Stimulated activated memory B cell treated with anti-CD40 and anti-IgM and Interleukin-4, amounts not matched to agents 10 μg/mL and 1 μg/mL and 100 μg/mL, for 72 hours (primary cell): ENCODE measurements at regions not wholly inside any gene's neighbourhood (a gene's known extent, or its start where the extent isn't known, plus 50 kb on each side); places are given as distances from the start of the nearest gene placed in this dataset.
"Not testable (repeated sequence)": the region's sequence is repeated elsewhere in the genome, so short reads cannot be mapped to it uniquely, and the experiment has no call there.

ENCODE experiments used
- ATAC-seq: fragments of 150-1000 bp; cut with Tn5 transposase; 2 replicates; pipeline ENCODE4 v1.10.0; 2021
- H3K27ac Mint-ChIP-seq: one replicate; pipeline ENCODE4 v1.8.0; 2022; ENCODE audit warnings: mild to moderate bottlenecking, mixed read lengths
- H3K27me3 Mint-ChIP-seq: one replicate; pipeline ENCODE4 v1.8.0; 2022; ENCODE audit warnings: mixed read lengths
- H3K36me3 Mint-ChIP-seq: one replicate; pipeline ENCODE4 v1.8.0; 2022; ENCODE audit warnings: mixed read lengths
- H3K4me1 Mint-ChIP-seq: one replicate; pipeline ENCODE4 v1.8.0; 2022; ENCODE audit warnings: mixed read lengths
- H3K4me3 Mint-ChIP-seq: one replicate; pipeline ENCODE4 v1.8.0; 2022; ENCODE audit warnings: mild to moderate bottlenecking, moderate library complexity, mixed read lengths
- H3K9me3 Mint-ChIP-seq: one replicate; pipeline ENCODE4 v1.8.0; 2022; ENCODE audit warnings: mixed read lengths

GRCh38 chrX:123083924-123084323 lies 100.2 kb upstream of the GRIA3 start:
- Mint-ChIP-seq H3K9me3 (no peaks in the 10 kb centered on the region), H3K4me1 (no peaks in the 10 kb centered on the region), H3K36me3 (no peaks in the 10 kb centered on the region), H3K27ac (no peak overlapping the region), H3K4me3 (no peak overlapping the region), H3K27me3 (no peaks in the 10 kb centered on the region)
- no peak for ATAC-seq

GRCh38 chrX:123084797-123085196 lies 99.3 kb upstream of the GRIA3 start:
- H3K4me3 Mint-ChIP-seq, result no peak overlapping the region
- no peaks in the 10 kb centered on the region for H3K9me3 Mint-ChIP-seq
- H3K27ac Mint-ChIP-seq, result no peak overlapping the region
- no peaks in the 10 kb centered on the region for H3K4me1 Mint-ChIP-seq
- no peaks in the 10 kb centered on the region for H3K27me3 Mint-ChIP-seq
- H3K36me3 Mint-ChIP-seq, result no peaks in the 10 kb centered on the region
- no peak for ATAC-seq

GRCh38 chrX:123085311-123085940 lies 98.7 kb upstream of the GRIA3 start:
- no peaks in the 10 kb centered on the region for H3K36me3 Mint-ChIP-seq
- H3K27ac Mint-ChIP-seq, result no peak overlapping the region
- H3K9me3 Mint-ChIP-seq, result no peaks in the 10 kb centered on the region
- H3K27me3 Mint-ChIP-seq, result no peaks in the 10 kb centered on the region
- no peak for ATAC-seq
- H3K4me1 Mint-ChIP-seq, result no peaks in the 10 kb centered on the region
- no peak overlapping the region for H3K4me3 Mint-ChIP-seq

GRCh38 chrX:123086768-123087167 lies 97.3 kb upstream of the GRIA3 start:
- no peak overlapping the region for H3K4me3 Mint-ChIP-seq
- H3K27me3 Mint-ChIP-seq, result no peaks in the 10 kb centered on the region
- H3K4me1 Mint-ChIP-seq, result no peaks in the 10 kb centered on the region
- ATAC-seq, result no peak
- no peaks in the 10 kb centered on the region for H3K9me3 Mint-ChIP-seq
- no peaks in the 10 kb centered on the region for H3K36me3 Mint-ChIP-seq
- H3K27ac Mint-ChIP-seq, result no peak overlapping the region

- no peak for ATAC-seq
- H3K4me3 Mint-ChIP-seq, result no peak overlapping the region
- H3K27me3 Mint-ChIP-seq, result no peaks in the 10 kb centered on the region
- no peaks in the 10 kb centered on the region for H3K9me3 Mint-ChIP-seq
- no peaks in the 10 kb centered on the region for H3K4me1 Mint-ChIP-seq
- H3K27ac Mint-ChIP-seq, result no peak overlapping the region
- no peaks in the 10 kb centered on the region for H3K36me3 Mint-ChIP-seq
These were observed 96.8 kb upstream of the GRIA3 start for GRCh38 chrX:123087326-123087725.

- Mint-ChIP-seq H3K27me3 (no peaks in the 10 kb centered on the region), H3K27ac (no peak overlapping the region), H3K9me3 (no peaks in the 10 kb centered on the region), H3K4me1 (no peaks in the 10 kb centered on the region), H3K4me3 (no peak overlapping the region), H3K36me3 (no peaks in the 10 kb centered on the region)
- ATAC-seq, result no peak
These were observed 95.7 kb upstream of the GRIA3 start for GRCh38 chrX:123088331-123088730.

- H3K9me3 Mint-ChIP-seq, result no peaks in the 10 kb centered on the region
- ATAC-seq, result no peak
- no peak overlapping the region for H3K27ac Mint-ChIP-seq
- H3K4me1 Mint-ChIP-seq, result no peaks in the 10 kb centered on the region
- H3K4me3 Mint-ChIP-seq, result no peak overlapping the region
- no peaks in the 10 kb centered on the region for H3K27me3 Mint-ChIP-seq
- no peaks in the 10 kb centered on the region for H3K36me3 Mint-ChIP-seq
These were observed 95.1 kb upstream of the GRIA3 start for GRCh38 chrX:123088930-123089329.

- Mint-ChIP-seq H3K36me3 (no peaks in the 10 kb centered on the region), H3K27ac (no peak overlapping the region), H3K4me1 (no peaks in the 10 kb centered on the region), H3K27me3 (no peaks in the 10 kb centered on the region), H3K4me3 (no peak overlapping the region), H3K9me3 (no peaks in the 10 kb centered on the region)
- ATAC-seq, result no peak
These were observed 90.3 kb upstream of the GRIA3 start for GRCh38 chrX:123093792-123094191.

GRCh38 chrX:123108513-123109427 lies 75.3 kb upstream of the GRIA3 start:
- ATAC-seq, result no peak
- Mint-ChIP-seq H3K27ac (no peak overlapping the region), H3K4me3 (no peak overlapping the region), H3K9me3 (peaks cover 2% of the 10 kb centered on the region), H3K36me3 (no peaks in the 10 kb centered on the region), H3K4me1 (no peaks in the 10 kb centered on the region), H3K27me3 (no peaks in the 10 kb centered on the region)

- ATAC-seq, result no peak
- Mint-ChIP-seq H3K4me1 (no peaks in the 10 kb centered on the region), H3K9me3 (no peaks in the 10 kb centered on the region), H3K27ac (no peak overlapping the region), H3K4me3 (no peak overlapping the region), H3K36me3 (no peaks in the 10 kb centered on the region), H3K27me3 (no peaks in the 10 kb centered on the region)
These were observed 62.8 kb upstream of the GRIA3 start for GRCh38 chrX:123121241-123121640.

- not testable (repeated sequence) for ATAC-seq, H3K27ac Mint-ChIP-seq, H3K4me3 Mint-ChIP-seq, H3K9me3 Mint-ChIP-seq, H3K27me3 Mint-ChIP-seq, H3K36me3 Mint-ChIP-seq, H3K4me1 Mint-ChIP-seq
These were observed 54.3 kb upstream of the GRIA3 start for GRCh38 chrX:123129805-123130204.
